ENCODE measurements at regions not wholly inside any gene's neighbourhood (a gene's known extent, or its start where the extent isn't known, plus 50 kb on each side); places are given as distances from the start of the nearest gene placed in this dataset.
"Not testable (repeated sequence)": the region's sequence is repeated elsewhere in the genome, so short reads cannot be mapped to it uniquely, and the experiment has no call there.

DNA sequence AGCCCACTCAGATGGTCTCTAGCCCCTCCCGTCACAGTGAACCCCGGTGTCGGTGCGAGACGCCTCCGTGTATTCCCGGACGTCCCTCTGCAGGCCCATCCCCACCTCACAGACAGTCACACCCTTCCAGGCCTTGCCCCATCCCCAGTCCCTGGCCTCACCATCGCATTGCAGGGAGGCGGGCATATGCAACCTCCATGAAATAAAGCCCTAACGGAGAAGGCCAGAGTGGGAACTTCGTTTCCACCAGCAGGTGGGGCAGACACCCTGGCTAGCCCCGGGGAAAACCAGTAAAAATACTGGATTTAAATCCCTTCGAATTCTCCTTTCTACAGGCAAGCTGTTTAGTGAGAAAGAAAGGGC lies 154.3 kb downstream of the TMEM121 start:
- H3K27me3 ChIP-seq, DNase-seq, H3K27ac ChIP-seq, H3K4me1 ChIP-seq, H3K9me3 ChIP-seq, H3K4me3 ChIP-seq, H3K36me3 ChIP-seq: not testable (repeated sequence)
- peak in 2 of 4 donors; percentile 8 to 13 for ATAC-seq
- intact Hi-C loops (cut with DNase I) = loop anchor here in 5 of 10 donors (10.0 kb wide), 1 partner anchor 116 kb away; no protein-coding TSS in a partner anchor
- WGBS, 4 donors = 65 to 75% methylated on average over 6 to 8 of the region's 14 CpGs; no CpG with 5 or more reads in 2 of the 4 donors

DNA sequence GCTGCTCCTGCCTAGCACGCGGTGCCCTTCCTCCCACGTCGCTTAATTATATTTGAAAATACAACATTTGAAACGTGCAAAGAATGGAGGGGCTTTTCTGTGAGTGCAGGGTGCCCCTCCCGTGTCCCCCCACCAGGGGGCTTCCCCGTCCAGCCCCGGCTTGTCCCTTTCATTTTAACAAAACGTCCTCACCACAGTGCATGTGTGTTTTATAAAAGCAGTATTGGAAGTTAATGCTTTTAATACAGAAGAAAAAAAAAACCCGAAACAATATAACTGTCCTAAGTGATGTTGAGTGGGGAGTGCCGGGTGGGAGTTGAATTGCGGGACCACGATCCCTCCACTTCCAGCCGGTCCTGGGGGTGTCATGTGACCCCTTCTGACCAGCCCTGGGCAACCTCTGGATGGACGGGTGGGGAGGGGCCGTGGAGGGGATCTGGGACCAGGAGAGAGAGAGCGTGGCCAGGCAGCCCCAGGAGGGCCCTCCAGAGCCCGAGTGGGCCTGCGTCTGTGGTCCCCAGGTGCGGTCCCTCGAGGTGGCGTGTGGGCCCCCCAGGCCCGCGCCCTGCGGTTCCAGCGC lies 155.3 kb downstream of the TMEM121 start:
- not testable (repeated sequence) for DNase-seq, H3K4me3 ChIP-seq, H3K4me1 ChIP-seq, H3K36me3 ChIP-seq, ATAC-seq, H3K9me3 ChIP-seq, H3K27ac ChIP-seq, H3K27me3 ChIP-seq
- WGBS, 4 donors = 62 to 72% (median 70%) methylated on average over 14 to 15 of the region's 26 CpGs
- intact Hi-C loops (cut with DNase I) = loop anchor here in 5 of 10 donors (10.0 kb wide), 1 partner anchor 117 kb away; no protein-coding TSS in a partner anchor

DNA sequence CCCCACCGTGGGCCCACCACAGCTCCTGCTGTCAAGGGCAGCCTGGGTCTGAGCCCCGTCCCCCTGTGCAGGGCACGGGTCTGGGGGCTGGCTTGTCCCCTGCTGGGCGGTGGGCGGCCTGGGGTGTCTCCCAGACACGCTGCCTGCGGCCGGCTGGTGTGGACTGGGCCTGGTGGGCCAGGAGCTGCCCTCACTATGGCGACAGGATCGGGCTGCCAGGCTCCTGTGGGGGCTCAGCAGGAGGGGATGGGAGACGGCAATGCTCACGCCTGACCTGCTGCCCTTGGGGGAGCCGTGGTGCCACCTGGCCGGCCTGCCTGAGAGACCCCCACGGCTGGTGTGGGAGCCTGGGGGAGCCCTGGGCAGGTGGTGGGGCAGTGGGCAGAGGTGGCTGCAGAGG lies 156.1 kb downstream of the TMEM121 start:
- DNase-seq, H3K27me3 ChIP-seq, ATAC-seq, H3K36me3 ChIP-seq, H3K27ac ChIP-seq, H3K9me3 ChIP-seq, H3K4me1 ChIP-seq, H3K4me3 ChIP-seq: not testable (repeated sequence)
- WGBS, 4 donors = 77 to 86% methylated on average over 7 to 8 of the region's 15 CpGs; no CpG with 5 or more reads in 2 of the 4 donors
- intact Hi-C loops (cut with DNase I) = loop anchor here in 5 of 10 donors (10.0 kb wide), 1 partner anchor 118 kb away; no protein-coding TSS in a partner anchor

DNA sequence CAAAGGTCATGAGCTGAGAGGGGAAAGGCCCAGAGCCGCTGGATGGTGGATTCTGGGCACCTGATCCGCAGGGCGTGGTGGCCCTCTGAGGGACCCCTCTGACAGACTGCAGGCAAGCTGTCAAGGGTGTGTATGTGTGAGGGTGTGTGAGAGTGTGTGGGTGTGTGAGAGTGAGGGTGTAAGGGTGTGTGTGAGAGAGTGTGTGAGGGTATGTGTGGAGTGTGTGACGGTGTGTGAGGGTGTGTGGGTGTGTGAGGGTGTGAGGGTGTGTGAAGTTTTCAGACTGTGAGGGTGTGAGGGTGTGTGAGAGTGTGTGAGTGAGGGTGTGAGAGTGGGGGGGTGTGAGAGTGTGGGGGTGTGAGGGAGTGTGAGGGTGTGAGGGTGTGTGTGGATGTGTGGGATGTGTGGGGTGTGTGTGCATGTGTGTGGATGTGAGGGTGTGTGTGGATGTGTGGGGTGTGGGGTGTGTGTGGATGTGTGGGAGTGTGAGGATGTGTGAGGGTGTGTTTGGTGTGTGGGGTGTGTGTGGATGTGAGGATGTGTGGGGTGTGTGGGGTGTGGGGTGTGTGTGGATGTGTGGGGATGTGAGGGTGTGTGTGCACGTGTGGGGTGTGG lies 156.7 kb downstream of the TMEM121 start:
- no peaks in the 10 kb centered on the region for H3K9me3 ChIP-seq
- 79 to 86% (median 83%) methylated on average over 4 to 5 of the region's 5 CpGs for WGBS, 4 donors
- peaks cover 0 to 4% (median 0%) of the 10 kb centered on the region in 9 donors for H3K27me3 ChIP-seq
- H3K4me3 ChIP-seq = no peak overlapping the region
- H3K27ac ChIP-seq = no peak overlapping the region
- TF ChIP-seq, protein P1, sequence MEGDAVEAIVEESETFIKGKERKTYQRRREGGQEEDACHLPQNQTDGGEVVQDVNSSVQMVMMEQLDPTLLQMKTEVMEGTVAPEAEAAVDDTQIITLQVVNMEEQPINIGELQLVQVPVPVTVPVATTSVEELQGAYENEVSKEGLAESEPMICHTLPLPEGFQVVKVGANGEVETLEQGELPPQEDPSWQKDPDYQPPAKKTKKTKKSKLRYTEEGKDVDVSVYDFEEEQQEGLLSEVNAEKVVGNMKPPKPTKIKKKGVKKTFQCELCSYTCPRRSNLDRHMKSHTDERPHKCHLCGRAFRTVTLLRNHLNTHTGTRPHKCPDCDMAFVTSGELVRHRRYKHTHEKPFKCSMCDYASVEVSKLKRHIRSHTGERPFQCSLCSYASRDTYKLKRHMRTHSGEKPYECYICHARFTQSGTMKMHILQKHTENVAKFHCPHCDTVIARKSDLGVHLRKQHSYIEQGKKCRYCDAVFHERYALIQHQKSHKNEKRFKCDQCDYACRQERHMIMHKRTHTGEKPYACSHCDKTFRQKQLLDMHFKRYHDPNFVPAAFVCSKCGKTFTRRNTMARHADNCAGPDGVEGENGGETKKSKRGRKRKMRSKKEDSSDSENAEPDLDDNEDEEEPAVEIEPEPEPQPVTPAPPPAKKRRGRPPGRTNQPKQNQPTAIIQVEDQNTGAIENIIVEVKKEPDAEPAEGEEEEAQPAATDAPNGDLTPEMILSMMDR (IDR thresholded peaks at IDR 0.05) = no peak
- TF ChIP-seq POLR2A (IDR thresholded peaks at IDR 0.05) = no peak
- ATAC-seq (no peak), DNase-seq (no peak)
- no peaks in the 10 kb centered on the region for H3K36me3 ChIP-seq
- H3K4me1 ChIP-seq = no peaks in the 10 kb centered on the region
- intact Hi-C loops (cut with DNase I) = loop anchor here in 5 of 10 donors (10.0 kb wide), 1 partner anchor 118 kb away; no protein-coding TSS in a partner anchor

DNA sequence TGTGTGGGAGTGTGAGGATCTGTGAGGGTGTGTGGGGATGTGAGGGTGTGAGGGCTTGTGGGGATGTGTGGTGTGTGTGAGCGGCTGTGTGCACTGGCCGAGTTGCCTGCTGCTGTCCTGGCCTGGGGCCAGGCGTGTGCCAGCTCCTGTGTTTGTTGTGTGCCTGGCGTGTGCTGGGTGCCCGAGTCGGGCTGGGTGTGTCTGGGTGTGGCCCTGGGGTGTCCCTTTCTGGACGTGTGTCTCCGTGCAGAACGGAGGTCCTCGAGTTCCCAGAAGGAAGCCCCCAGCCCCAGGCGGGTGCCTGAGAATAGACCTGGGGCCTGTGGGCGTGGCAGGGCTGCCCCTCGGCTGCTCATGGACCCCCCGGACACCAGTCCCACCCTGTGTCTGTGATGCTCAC lies 157.7 kb downstream of the TMEM121 start:
- 60 to 75% (median 70%) methylated on average over 3 to 14 of the region's 14 CpGs for WGBS, 4 donors

DNA sequence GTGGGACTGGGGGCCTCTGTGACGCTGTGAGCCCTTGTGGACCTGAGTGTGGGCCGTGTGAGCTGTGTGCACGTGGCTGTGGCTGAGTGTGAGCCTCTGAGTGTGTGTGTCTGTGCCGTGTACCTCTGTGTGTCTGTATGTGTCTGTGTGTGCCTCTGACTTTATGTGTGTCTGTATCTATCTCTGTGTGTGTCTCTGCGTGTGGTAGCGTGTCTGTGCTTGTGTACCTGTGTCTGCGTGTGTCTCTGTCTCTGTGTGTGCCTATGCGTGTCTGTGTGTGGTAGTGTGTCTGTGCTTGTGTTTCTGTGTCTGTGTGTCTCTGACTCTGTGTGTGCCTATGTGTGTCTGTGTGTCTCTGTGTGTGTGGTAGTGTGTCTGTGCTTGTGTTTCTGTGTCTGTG lies 158.2 kb downstream of the TMEM121 start:
- not testable (repeated sequence) for H3K4me3 ChIP-seq, H3K27me3 ChIP-seq, H3K9me3 ChIP-seq, ATAC-seq, H3K27ac ChIP-seq, DNase-seq, H3K4me1 ChIP-seq, H3K36me3 ChIP-seq
- WGBS, 4 donors = 80 to 87% (median 84%) methylated on average over 4 to 7 of the region's 8 CpGs
- intact Hi-C loops (cut with DNase I) = loop anchor here in 5 of 10 donors (10.0 kb wide), 1 partner anchor 120 kb away; no protein-coding TSS in a partner anchor

More for the DNA sequence above, 157.7 kb downstream of the TMEM121 start:
- not testable (repeated sequence) for H3K4me1 ChIP-seq, H3K27ac ChIP-seq, DNase-seq, H3K27me3 ChIP-seq, H3K36me3 ChIP-seq, ATAC-seq, H3K9me3 ChIP-seq, H3K4me3 ChIP-seq
- intact Hi-C loops (cut with DNase I) = loop anchor here in 5 of 10 donors (10.0 kb wide), 1 partner anchor 119 kb away; no protein-coding TSS in a partner anchor

All from heart left ventricle (tissue), 16 donors.